ENCODE measurements at regions not wholly inside any gene's neighbourhood (a gene's known extent, or its start where the extent isn't known, plus 50 kb on each side); places are given as distances from the start of the nearest gene placed in this dataset.

GRCh38 chr15:96801576-96802150, 471.2 kb downstream of the NR2F2 start:
- DNase-seq (ENCODE audit: low read depth) = no peak
- TF ChIP-seq CTCF (conservative IDR thresholded peaks at IDR 0.05; ENCODE audit: low read depth, low read length) = no peak
- no peak overlapping the region for H3K4me3 ChIP-seq (ENCODE audit: low read depth, low read length)

- no peak for TF ChIP-seq CTCF (conservative IDR thresholded peaks at IDR 0.05; ENCODE audit: low read depth, low read length)
- H3K4me3 ChIP-seq (ENCODE audit: low read depth, low read length) = no peak overlapping the region
- no peak for DNase-seq (ENCODE audit: low read depth)
These were observed 472.2 kb downstream of the NR2F2 start for GRCh38 chr15:96802611-96803255.

- TF ChIP-seq CTCF (conservative IDR thresholded peaks at IDR 0.05; ENCODE audit: low read depth, low read length) = no peak
- H3K4me3 ChIP-seq (ENCODE audit: low read depth, low read length) = no peak overlapping the region
- no peak for DNase-seq (ENCODE audit: low read depth)
These were observed 474.3 kb downstream of the NR2F2 start for GRCh38 chr15:96804754-96805153.

GRCh38 chr15:96807361-96807760, 476.9 kb downstream of the NR2F2 start:
- no peak for DNase-seq (ENCODE audit: low read depth)
- no peak for TF ChIP-seq CTCF (conservative IDR thresholded peaks at IDR 0.05; ENCODE audit: low read depth, low read length)
- H3K4me3 ChIP-seq (ENCODE audit: low read depth, low read length) = no peak overlapping the region

GRCh38 chr15:96817900-96818299, 487.4 kb downstream of the NR2F2 start:
- TF ChIP-seq CTCF (conservative IDR thresholded peaks at IDR 0.05; ENCODE audit: low read depth, low read length) = no peak
- H3K4me3 ChIP-seq (ENCODE audit: low read depth, low read length) = no peak overlapping the region
- DNase-seq (ENCODE audit: low read depth) = no peak

- TF ChIP-seq CTCF (conservative IDR thresholded peaks at IDR 0.05; ENCODE audit: low read depth, low read length) = no peak
- no peak overlapping the region for H3K4me3 ChIP-seq (ENCODE audit: low read depth, low read length)
- no peak for DNase-seq (ENCODE audit: low read depth)
These were observed 488.4 kb downstream of the NR2F2 start for GRCh38 chr15:96818861-96819260.

- no peak overlapping the region for H3K4me3 ChIP-seq (ENCODE audit: low read depth, low read length)
- no peak for TF ChIP-seq CTCF (conservative IDR thresholded peaks at IDR 0.05; ENCODE audit: low read depth, low read length)
- DNase-seq (ENCODE audit: low read depth) = no peak
These were observed 497.5 kb downstream of the NR2F2 start for GRCh38 chr15:96827981-96828380.
